Inflammatory macrophage treated with lipopolysaccharide for 4 hours (primary cell): ENCODE measurements at regions not wholly inside any gene's neighbourhood (a gene's known extent, or its start where the extent isn't known, plus 50 kb on each side); places are given as distances from the start of the nearest gene placed in this dataset.
"Not testable (repeated sequence)": the region's sequence is repeated elsewhere in the genome, so short reads cannot be mapped to it uniquely, and the experiment has no call there.

Experiments used
- DNase-seq: peaks from one replicate; pipeline ENCODE4 v3.0.0-alpha.2; 2020

- no peak for DNase-seq
These were observed 189.3 kb downstream of the ANKRD30B start for GRCh38 chr18:14937271-14937670.

GRCh38 chr18:14939141-14939540 lies 191.2 kb downstream of the ANKRD30B start:
- DNase-seq = no peak

- DNase-seq = not testable (repeated sequence)
These were observed 192.1 kb downstream of the ANKRD30B start for GRCh38 chr18:14940106-14940505.

GRCh38 chr18:14940735-14941134 lies 192.8 kb downstream of the ANKRD30B start:
- DNase-seq = no peak

GRCh38 chr18:14941256-14941655 lies 193.3 kb downstream of the ANKRD30B start:
- no peak for DNase-seq

- DNase-seq = no peak
These were observed 193.8 kb downstream of the ANKRD30B start for GRCh38 chr18:14941792-14942191.

GRCh38 chr18:14942275-14942674 lies 194.3 kb downstream of the ANKRD30B start:
- no peak for DNase-seq

- DNase-seq = no peak
These were observed 195.5 kb downstream of the ANKRD30B start for GRCh38 chr18:14943486-14943885.

- no peak for DNase-seq
These were observed 196.1 kb downstream of the ANKRD30B start for GRCh38 chr18:14943967-14944636.

- no peak for DNase-seq
These were observed 196.9 kb downstream of the ANKRD30B start for GRCh38 chr18:14944838-14945237.

- DNase-seq = no peak
These were observed 197.3 kb downstream of the ANKRD30B start for GRCh38 chr18:14945286-14945685.

- no peak for DNase-seq
These were observed 198.0 kb downstream of the ANKRD30B start for GRCh38 chr18:14945984-14946383.

GRCh38 chr18:14946741-14947470 lies 198.9 kb downstream of the ANKRD30B start:
- not testable (repeated sequence) for DNase-seq

GRCh38 chr18:14947482-14948162 lies 199.7 kb downstream of the ANKRD30B start:
- DNase-seq = no peak

GRCh38 chr18:14948163-14948540 lies 200.2 kb downstream of the ANKRD30B start:
- DNase-seq = no peak

- no peak for DNase-seq
These were observed 202.1 kb downstream of the ANKRD30B start for GRCh38 chr18:14949800-14950664.

GRCh38 chr18:14952444-14953077 lies 204.6 kb downstream of the ANKRD30B start:
- not testable (repeated sequence) for DNase-seq

- no peak for DNase-seq
These were observed 210.7 kb downstream of the ANKRD30B start for GRCh38 chr18:14958701-14959100.

GRCh38 chr18:14959550-14959949 lies 211.6 kb downstream of the ANKRD30B start:
- no peak for DNase-seq

- no peak for DNase-seq
These were observed 214.0 kb downstream of the ANKRD30B start for GRCh38 chr18:14961991-14962390.

GRCh38 chr18:14962626-14963025 lies 214.7 kb downstream of the ANKRD30B start:
- DNase-seq = no peak

GRCh38 chr18:14963246-14963645 lies 215.3 kb downstream of the ANKRD30B start:
- no peak for DNase-seq
